HCT116 (cell line): ENCODE measurements at regions not wholly inside any gene's neighbourhood (a gene's known extent, or its start where the extent isn't known, plus 50 kb on each side); places are given as distances from the start of the nearest gene placed in this dataset.

Source experiments
- CTCF ChIP-seq, 3 experiments: fragments of 200-600 bp in 1 of 3; sonication (generic) in 1 of 3; IDR thresholded peaks in 2 of 3; conservative IDR thresholded peaks in 1 of 3; 2 replicates each; pipeline ENCODE4 v1.5.1; 2012 to 2017; ENCODE audit warnings: low read depth in 2 of 3, low read length in 2 of 3, antibody characterized with exemption in 1 of 3, borderline replicate concordance in 1 of 3, control low read depth in 1 of 3, mild to moderate bottlenecking in 1 of 3, mixed read lengths in 1 of 3, mixed run types in 1 of 3, moderate library complexity in 1 of 3; ENCODE audit not compliant: insufficient read depth in 1 of 3
- EZH2 ChIP-seq: fragments of 200-600 bp; sonication (generic); IDR thresholded peaks from 2 replicates; pipeline ENCODE4 v1.6.1; 2017; ENCODE audit warnings: antibody characterized with exemption, mixed run types
- MAX ChIP-seq: IDR thresholded peaks from 2 replicates; pipeline ENCODE4 v1.6.1; 2012
- POLR2A ChIP-seq: IDR thresholded peaks from 2 replicates; pipeline ENCODE4 v1.7.0; 2011; ENCODE audit warnings: borderline replicate concordance; ENCODE audit not compliant: insufficient read depth, insufficient read length; ENCODE audit errors: extremely low read depth
- RAD21 ChIP-seq: IDR thresholded peaks from 2 replicates; pipeline ENCODE4 v1.6.1; 2012; ENCODE audit warnings: low read depth, mild to moderate bottlenecking
- REST ChIP-seq: IDR thresholded peaks from 2 replicates; pipeline ENCODE4 v1.6.1; 2012; ENCODE audit warnings: low read depth

GRCh38 chr20:22504829-22505377, 79.5 kb downstream of the FOXA2 start:
- TF ChIP-seq RAD21 (no peak), CTCF (IDR thresholded peaks at IDR 0.05 in 2 of 3, conservative IDR thresholded peaks at IDR 0.05 in 1 of 3; ENCODE audit: borderline replicate concordance in 1 of 3, insufficient read depth in 1 of 3, low read depth in 2 of 3, low read length in 2 of 3) (no peak), MAX (no peak), POLR2A (no peak), REST (no peak), EZH2 (no peak)
